Mesodermal cell (in vitro differentiated cells): ENCODE measurements at regions not wholly inside any gene's neighbourhood (a gene's known extent, or its start where the extent isn't known, plus 50 kb on each side); places are given as distances from the start of the nearest gene placed in this dataset.

ENCODE experiments used
- H3K27ac ChIP-seq: 2 replicates; pipeline ENCODE4 v1.7.0; 2013; ENCODE audit warnings: mild to moderate bottlenecking, low read depth, low read length, moderate library complexity; ENCODE audit not compliant: severe bottlenecking
- H3K36me3 ChIP-seq: 2 replicates; pipeline ENCODE4 v1.7.1; 2013; ENCODE audit warnings: mild to moderate bottlenecking, low read length, moderate library complexity; ENCODE audit not compliant: control insufficient read depth, insufficient read depth
- H3K4me1 ChIP-seq: one replicate; pipeline ENCODE4 v1.7.1; 2013; ENCODE audit warnings: mild to moderate bottlenecking, low read length; ENCODE audit not compliant: insufficient read depth, control insufficient read depth, poor library complexity, severe bottlenecking
- H3K4me3 ChIP-seq: 2 replicates; pipeline ENCODE4 v1.7.0; 2013; ENCODE audit warnings: low read length, control low read depth, mild to moderate bottlenecking; ENCODE audit not compliant: insufficient read depth, poor library complexity, severe bottlenecking; ENCODE audit errors: extremely low read depth
- H3K9me3 ChIP-seq: 2 replicates; pipeline ENCODE4 v1.7.1; 2013; ENCODE audit warnings: mild to moderate bottlenecking, low read length, moderate library complexity; ENCODE audit not compliant: control insufficient read depth
- WGBS, 2 experiments: methylation state at CpG; one replicate each; pipeline ENCODE4 v1.1.5; 2013; ENCODE audit warnings: missing lambda C conversion rate in 2 of 2; ENCODE audit not compliant: insufficient coverage in 2 of 2; 5-methylcytosine and 5-hydroxymethylcytosine counted together

GRCh38 chr22:49629586-49630447 is 197.9 kb downstream of the BRD1 start:
- Histone ChIP-seq H3K4me1 (no peaks in the 10 kb centered on the region), H3K4me3 (no peak overlapping the region), H3K27ac (no peak overlapping the region), H3K36me3 (no peaks in the 10 kb centered on the region), H3K9me3 (no peaks in the 10 kb centered on the region)
- WGBS, 2 experiments = 91 to 95% methylated on average over 7 to 15 of the region's 16 CpGs

- no peaks in the 10 kb centered on the region for H3K36me3 ChIP-seq
These were observed 198.5 kb downstream of the BRD1 start for GRCh38 chr22:49629261-49629570.

GRCh38 chr22:49628391-49629260 is 199.0 kb downstream of the BRD1 start:
- no peaks in the 10 kb centered on the region for H3K36me3 ChIP-seq
- no peaks in the 10 kb centered on the region for H3K4me1 ChIP-seq
- WGBS, 2 experiments = 75 to 81% methylated on average over 17 to 27 of the region's 27 CpGs
- no peaks in the 10 kb centered on the region for H3K9me3 ChIP-seq
- no peak overlapping the region for H3K4me3 ChIP-seq
- H3K27ac ChIP-seq = no peak overlapping the region

More at GRCh38 chr22:49629261-49629570, 198.5 kb downstream of the BRD1 start:
- no peaks in the 10 kb centered on the region for H3K9me3 ChIP-seq
- 87 to 91% methylated on average over 5 to 8 of the region's 8 CpGs for WGBS, 2 experiments
- H3K4me1 ChIP-seq = no peaks in the 10 kb centered on the region
- no peak overlapping the region for H3K27ac ChIP-seq
- no peak overlapping the region for H3K4me3 ChIP-seq

DNA sequence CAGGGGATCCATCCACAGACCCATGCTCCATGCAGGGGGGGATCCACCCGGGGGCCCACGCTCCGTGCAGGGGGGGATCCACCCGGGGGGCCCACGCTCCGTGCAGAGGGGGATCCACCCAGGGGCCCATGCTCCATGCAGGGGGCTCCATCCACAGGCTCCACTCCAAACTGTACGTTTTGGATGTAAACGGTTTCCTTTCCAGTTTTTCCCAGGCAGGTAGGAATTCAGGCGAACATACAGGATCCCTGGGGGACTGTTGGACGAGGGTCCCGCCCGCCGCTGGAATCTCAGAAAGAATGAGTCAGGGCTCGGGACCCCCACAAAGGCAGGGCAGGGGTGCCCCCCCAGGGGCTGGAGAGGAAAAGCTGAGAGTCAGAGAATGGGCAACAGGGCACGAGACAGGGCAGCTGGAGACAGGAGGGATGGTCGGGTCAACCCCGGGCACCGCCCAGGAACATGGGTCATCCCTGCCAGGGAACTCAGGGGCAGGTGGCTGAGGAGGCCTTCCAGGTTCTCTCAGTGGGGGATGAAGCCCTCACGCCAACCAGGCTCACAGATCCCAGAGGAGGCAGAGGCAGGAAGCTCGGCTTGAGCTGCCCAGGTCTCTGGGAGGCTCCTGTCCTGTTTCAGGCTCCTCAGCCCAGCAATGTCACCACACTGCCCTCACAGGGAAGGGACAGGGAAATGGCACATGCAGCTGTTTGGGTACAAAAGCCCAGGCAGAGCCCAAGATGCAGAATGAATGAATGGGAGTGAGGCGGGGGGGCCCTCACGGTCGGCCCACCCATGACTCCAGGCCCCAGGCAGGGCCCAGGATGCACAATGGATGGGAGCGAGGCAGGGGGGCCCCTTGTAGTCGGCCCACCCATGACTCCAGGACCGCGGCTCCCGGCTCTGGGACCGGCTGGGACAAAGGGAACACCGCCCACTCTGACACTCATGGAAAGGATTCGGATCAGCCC is 200.2 kb downstream of the BRD1 start:
- H3K9me3 ChIP-seq = no peaks in the 10 kb centered on the region
- 83 to 87% methylated on average over 22 to 25 of the region's 31 CpGs for WGBS, 2 experiments
- H3K27ac ChIP-seq = no peak overlapping the region

DNA sequence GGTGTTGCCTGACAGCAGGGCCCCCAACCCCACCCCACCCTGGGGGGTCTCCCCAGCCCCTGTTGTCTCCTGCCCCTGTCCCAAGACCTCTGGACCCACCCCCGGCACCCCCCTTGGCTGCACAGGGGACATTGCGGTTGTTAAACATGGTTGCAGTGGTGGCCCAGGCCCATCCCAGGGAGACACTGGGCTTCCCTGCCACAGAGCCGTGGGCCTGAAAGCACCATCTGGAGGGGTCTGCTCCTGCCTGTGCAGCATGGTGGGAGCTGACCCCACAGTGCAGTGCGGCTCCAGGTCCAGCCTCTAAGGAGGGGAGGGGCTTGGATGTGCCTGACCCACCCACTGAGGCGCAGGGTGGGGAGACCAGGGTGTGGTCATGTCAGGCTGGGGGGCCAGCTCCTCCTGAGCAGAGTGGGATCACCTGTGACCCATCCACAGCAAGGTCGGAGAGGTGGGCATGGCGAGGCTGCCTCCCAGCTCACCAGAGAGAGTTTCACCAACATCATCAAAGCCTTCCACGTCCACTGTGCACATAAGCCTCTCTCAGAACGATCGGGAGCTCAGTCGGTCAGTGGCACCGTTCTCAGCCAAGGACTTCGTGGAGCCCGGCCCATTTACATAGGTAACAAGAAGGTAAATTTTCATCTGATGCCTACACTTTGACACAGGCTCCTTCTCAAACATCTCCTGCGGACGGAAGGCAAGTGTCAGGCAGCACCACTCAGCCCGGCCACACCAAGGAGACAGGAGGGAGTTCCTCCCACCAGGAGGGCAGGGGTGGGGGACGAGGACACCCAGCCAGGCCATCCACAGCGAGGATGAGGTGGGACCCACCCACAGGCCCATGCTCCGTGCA is 201.1 kb downstream of the BRD1 start:
- Histone ChIP-seq H3K4me1 (no peaks in the 10 kb centered on the region), H3K9me3 (no peaks in the 10 kb centered on the region), H3K27ac (no peak overlapping the region), H3K36me3 (no peaks in the 10 kb centered on the region), H3K4me3 (no peak overlapping the region)
- 90 to 91% methylated on average over 14 to 19 of the region's 20 CpGs for WGBS, 2 experiments

More for the DNA sequence above, 200.2 kb downstream of the BRD1 start:
- Histone ChIP-seq H3K36me3 (no peaks in the 10 kb centered on the region), H3K4me3 (no peak overlapping the region), H3K4me1 (no peaks in the 10 kb centered on the region)

GRCh38 chr22:49624421-49625177 is 203.1 kb downstream of the BRD1 start:
- WGBS, 2 experiments = 84 to 89% methylated on average over 16 to 18 of the region's 19 CpGs
- H3K4me3 ChIP-seq = no peak overlapping the region
- H3K36me3 ChIP-seq = no peaks in the 10 kb centered on the region
- no peak overlapping the region for H3K27ac ChIP-seq
- H3K4me1 ChIP-seq = no peaks in the 10 kb centered on the region
- no peaks in the 10 kb centered on the region for H3K9me3 ChIP-seq

- Histone ChIP-seq H3K4me1 (no peaks in the 10 kb centered on the region), H3K4me3 (no peak overlapping the region), H3K27ac (no peak overlapping the region), H3K36me3 (no peaks in the 10 kb centered on the region), H3K9me3 (no peaks in the 10 kb centered on the region)
- 89 to 91% methylated on average over 5 to 12 of the region's 13 CpGs for WGBS, 2 experiments
These were observed 204.0 kb downstream of the BRD1 start for GRCh38 chr22:49623715-49624114.

- Histone ChIP-seq H3K27ac (no peak overlapping the region), H3K36me3 (no peaks in the 10 kb centered on the region), H3K9me3 (no peaks in the 10 kb centered on the region), H3K4me1 (no peaks in the 10 kb centered on the region), H3K4me3 (no peak overlapping the region)
- 86 to 90% methylated on average over 7 to 8 of the region's 8 CpGs for WGBS, 2 experiments
These were observed 204.5 kb downstream of the BRD1 start for GRCh38 chr22:49623176-49623575.
